ENCODE measurements at regions not wholly inside any gene's neighbourhood (a gene's known extent, or its start where the extent isn't known, plus 50 kb on each side); places are given as distances from the start of the nearest gene placed in this dataset.

- no peak for TF ChIP-seq CTCF (IDR thresholded peaks at IDR 0.05; ENCODE audit: insufficient read depth, low read length, missing control alignments)
- ChIA-PET POLR2A (interaction anchor here (1.0 to 1.2 kb wide), 2 partner anchors 11 to 155 kb away, joined by 3 to 7 read pairs; partner anchors contain the start of gene IL6), CTCF (interaction anchor here (0.9 to 1.8 kb wide), 3 partner anchors 13 to 155 kb away, joined by 3 to 5 read pairs (median 3); partner anchors contain the start of gene IL6)
- H3K4me3 ChIP-seq (ENCODE audit: low read depth, low read length): no peak overlapping the region
- no peak for DNase-seq (ENCODE audit: low read depth, low spot score)
Measured at GRCh38 chr7:22572292-22572691, 72.3 kb upstream of the STEAP1B start.

GRCh38 chr7:22571766-22572165 is 71.8 kb upstream of the STEAP1B start:
- TF ChIP-seq CTCF (IDR thresholded peaks at IDR 0.05; ENCODE audit: insufficient read depth, low read length, missing control alignments): no peak
- H3K4me3 ChIP-seq (ENCODE audit: low read depth, low read length): no peak overlapping the region
- CTCF ChIA-PET: interaction anchor here (4.2 kb wide), 1 partner anchor 12 kb away, joined by 21 read pairs; no protein-coding TSS in a partner anchor
- DNase-seq (ENCODE audit: low read depth, low spot score): no peak
- POLR2A ChIA-PET: no interaction called here

GRCh38 chr7:22569586-22570321 is 69.8 kb upstream of the STEAP1B start:
- no peak overlapping the region for H3K4me3 ChIP-seq (ENCODE audit: low read depth, low read length)
- ChIA-PET CTCF (interaction anchor here (0.7 to 4.2 kb wide), 3 partner anchors 10 to 125 kb away, joined by 3 to 21 read pairs (median 3); no protein-coding TSS in a partner anchor), POLR2A (no interaction called here)
- no peak for DNase-seq (ENCODE audit: low read depth, low spot score)
- no peak for TF ChIP-seq CTCF (IDR thresholded peaks at IDR 0.05; ENCODE audit: insufficient read depth, low read length, missing control alignments)

GRCh38 chr7:22566592-22566991 is 66.6 kb upstream of the STEAP1B start:
- ChIA-PET POLR2A (no interaction called here), CTCF (no interaction called here)
- TF ChIP-seq CTCF (IDR thresholded peaks at IDR 0.05; ENCODE audit: insufficient read depth, low read length, missing control alignments): no peak
- DNase-seq (ENCODE audit: low read depth, low spot score): no peak
- no peak overlapping the region for H3K4me3 ChIP-seq (ENCODE audit: low read depth, low read length)

- no peak for TF ChIP-seq CTCF (IDR thresholded peaks at IDR 0.05; ENCODE audit: insufficient read depth, low read length, missing control alignments)
- ChIA-PET POLR2A (no interaction called here), CTCF (no interaction called here)
- DNase-seq (ENCODE audit: low read depth, low spot score): no peak
- no peak overlapping the region for H3K4me3 ChIP-seq (ENCODE audit: low read depth, low read length)
Measured at GRCh38 chr7:22566176-22566575, 66.2 kb upstream of the STEAP1B start.

GRCh38 chr7:22565315-22565811 is 65.4 kb upstream of the STEAP1B start:
- H3K4me3 ChIP-seq (ENCODE audit: low read depth, low read length): no peak overlapping the region
- ChIA-PET CTCF (interaction anchor here (0.8 to 10.5 kb wide), 7 partner anchors 9 to 521 kb away, joined by 3 to 202 read pairs (median 5); partner anchors contain the start of gene IL6), POLR2A (interaction anchor here (0.6 to 5.9 kb wide), 6 partner anchors 12 to 294 kb away, joined by 3 to 44 read pairs (median 3); partner anchors contain the start of gene IL6)
- DNase-seq (ENCODE audit: low read depth, low spot score): no peak
- TF ChIP-seq CTCF (IDR thresholded peaks at IDR 0.05; ENCODE audit: insufficient read depth, low read length, missing control alignments): no peak
